C1 segment of cervical spinal cord (tissue), 14 donors: ENCODE measurements at regions not wholly inside any gene's neighbourhood (a gene's known extent, or its start where the extent isn't known, plus 50 kb on each side); places are given as distances from the start of the nearest gene placed in this dataset.

Source experiments
- DNase-seq, 14 donors: peaks; one replicate each; lab custom pipeline; 2025; lab: John Stamatoyannopoulos, UW

- no peak for DNase-seq
Measured at GRCh38 chr2:15779381-15780041, 160.8 kb upstream of the MYCN start.

- no peak for DNase-seq
Measured at GRCh38 chr2:15780234-15780633, 160.1 kb upstream of the MYCN start.

- no peak for DNase-seq
Measured at GRCh38 chr2:15780912-15781574, 159.3 kb upstream of the MYCN start.

- no peak for DNase-seq
Measured at GRCh38 chr2:15782009-15782751, 158.2 kb upstream of the MYCN start.

GRCh38 chr2:15782769-15783294, 157.5 kb upstream of the MYCN start:
- no peak for DNase-seq

GRCh38 chr2:15783489-15783888, 156.9 kb upstream of the MYCN start:
- no peak for DNase-seq

- DNase-seq = no peak
Measured at GRCh38 chr2:15784106-15784885, 156.1 kb upstream of the MYCN start.

- no peak for DNase-seq
Measured at GRCh38 chr2:15784886-15785801, 155.2 kb upstream of the MYCN start.

- DNase-seq = no peak
Measured at GRCh38 chr2:15786003-15786654, 154.2 kb upstream of the MYCN start.

GRCh38 chr2:15786901-15787300, 153.4 kb upstream of the MYCN start:
- DNase-seq = no peak

- no peak for DNase-seq
Measured at GRCh38 chr2:15787535-15788454, 152.6 kb upstream of the MYCN start.

- no peak for DNase-seq
Measured at GRCh38 chr2:15788455-15788829, 151.9 kb upstream of the MYCN start.

GRCh38 chr2:15788830-15789229, 151.5 kb upstream of the MYCN start:
- DNase-seq = no peak

GRCh38 chr2:15789381-15790062, 150.8 kb upstream of the MYCN start:
- DNase-seq = no peak

GRCh38 chr2:15790326-15790725, 150.0 kb upstream of the MYCN start:
- no peak for DNase-seq

GRCh38 chr2:15790838-15791237, 149.5 kb upstream of the MYCN start:
- no peak for DNase-seq

- DNase-seq = no peak
Measured at GRCh38 chr2:15791294-15791693, 149.1 kb upstream of the MYCN start.

GRCh38 chr2:15792331-15792730, 148.0 kb upstream of the MYCN start:
- no peak for DNase-seq
